ENCODE measurements at regions not wholly inside any gene's neighbourhood (a gene's known extent, or its start where the extent isn't known, plus 50 kb on each side); places are given as distances from the start of the nearest gene placed in this dataset.

DNA sequence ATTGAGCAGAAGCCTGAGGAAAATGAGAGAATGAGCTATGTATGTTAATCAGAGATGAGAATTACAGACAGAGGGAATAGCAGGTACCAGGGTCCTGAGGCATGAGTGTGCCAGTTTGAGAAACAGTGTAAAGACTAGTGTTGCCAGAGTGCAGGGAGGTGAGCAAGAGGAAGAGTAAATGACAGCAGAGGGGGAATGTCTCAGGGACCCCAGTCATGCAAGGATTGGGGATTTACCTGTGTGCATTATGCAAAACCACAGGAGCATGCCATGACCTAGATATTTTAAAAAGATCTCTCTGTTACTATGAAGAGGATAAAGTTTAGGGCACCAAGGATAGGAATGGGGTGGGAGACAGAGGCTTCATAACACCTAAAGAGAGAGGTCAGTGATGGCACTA, 72.1 kb downstream of the TTC32 start:
- TF ChIP-seq, protein P1, sequence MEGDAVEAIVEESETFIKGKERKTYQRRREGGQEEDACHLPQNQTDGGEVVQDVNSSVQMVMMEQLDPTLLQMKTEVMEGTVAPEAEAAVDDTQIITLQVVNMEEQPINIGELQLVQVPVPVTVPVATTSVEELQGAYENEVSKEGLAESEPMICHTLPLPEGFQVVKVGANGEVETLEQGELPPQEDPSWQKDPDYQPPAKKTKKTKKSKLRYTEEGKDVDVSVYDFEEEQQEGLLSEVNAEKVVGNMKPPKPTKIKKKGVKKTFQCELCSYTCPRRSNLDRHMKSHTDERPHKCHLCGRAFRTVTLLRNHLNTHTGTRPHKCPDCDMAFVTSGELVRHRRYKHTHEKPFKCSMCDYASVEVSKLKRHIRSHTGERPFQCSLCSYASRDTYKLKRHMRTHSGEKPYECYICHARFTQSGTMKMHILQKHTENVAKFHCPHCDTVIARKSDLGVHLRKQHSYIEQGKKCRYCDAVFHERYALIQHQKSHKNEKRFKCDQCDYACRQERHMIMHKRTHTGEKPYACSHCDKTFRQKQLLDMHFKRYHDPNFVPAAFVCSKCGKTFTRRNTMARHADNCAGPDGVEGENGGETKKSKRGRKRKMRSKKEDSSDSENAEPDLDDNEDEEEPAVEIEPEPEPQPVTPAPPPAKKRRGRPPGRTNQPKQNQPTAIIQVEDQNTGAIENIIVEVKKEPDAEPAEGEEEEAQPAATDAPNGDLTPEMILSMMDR (IDR thresholded peaks at IDR 0.05; ENCODE audit: low read depth, low read length): no peak
- no peak for DNase-seq (ENCODE audit: low read depth)
- H3K4me3 ChIP-seq (ENCODE audit: low read depth, low read length): no peak overlapping the region

GRCh38 chr2:19826874-19827273, 74.9 kb downstream of the TTC32 start:
- TF ChIP-seq POLR2A (IDR thresholded peaks at IDR 0.05; ENCODE audit: extremely low read depth, insufficient read length) (no peak), MYC (IDR thresholded peaks at IDR 0.05; ENCODE audit: low read depth, low read length) (no peak)
- TF ChIP-seq, protein P2, sequence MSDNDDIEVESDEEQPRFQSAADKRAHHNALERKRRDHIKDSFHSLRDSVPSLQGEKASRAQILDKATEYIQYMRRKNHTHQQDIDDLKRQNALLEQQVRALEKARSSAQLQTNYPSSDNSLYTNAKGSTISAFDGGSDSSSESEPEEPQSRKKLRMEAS (IDR thresholded peaks at IDR 0.05; ENCODE audit: low read depth, low read length): no peak
- TF ChIP-seq, protein P1 (IDR thresholded peaks at IDR 0.05; ENCODE audit: low read depth, low read length): no peak
- DNase-seq (ENCODE audit: low read depth): no peak
- H3K4me3 ChIP-seq (ENCODE audit: low read depth, low read length): no peak overlapping the region

DNA sequence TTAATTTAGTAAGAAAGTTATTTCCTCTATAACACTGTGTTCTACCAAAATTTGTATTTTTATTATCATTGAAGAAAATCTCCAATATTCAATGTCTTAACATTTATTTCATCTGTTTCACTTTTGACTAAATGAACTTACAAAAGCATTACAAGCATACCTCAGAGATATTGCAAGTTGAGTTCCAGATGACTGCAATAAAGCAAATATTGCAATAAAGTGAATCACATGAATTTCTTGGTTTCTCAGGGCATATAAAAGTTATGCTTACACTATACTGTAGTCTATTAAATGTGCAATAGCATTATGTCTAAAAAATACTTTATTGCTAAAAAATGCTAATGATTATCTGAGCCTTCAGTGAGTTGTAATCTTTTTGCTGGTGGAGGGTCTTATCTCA, 78.3 kb downstream of the TTC32 start:
- H3K4me3 ChIP-seq (ENCODE audit: low read depth, low read length): no peak overlapping the region
- TF ChIP-seq POLR2A (IDR thresholded peaks at IDR 0.05; ENCODE audit: extremely low read depth, insufficient read length) (no peak), MYC (IDR thresholded peaks at IDR 0.05; ENCODE audit: low read depth, low read length) (no peak)
- TF ChIP-seq, protein P1 (IDR thresholded peaks at IDR 0.05; ENCODE audit: low read depth, low read length): no peak
- TF ChIP-seq, protein P2 (IDR thresholded peaks at IDR 0.05; ENCODE audit: low read depth, low read length): no peak
- no peak for DNase-seq (ENCODE audit: low read depth)

- DNase-seq (ENCODE audit: low read depth): no peak
- no peak overlapping the region for H3K4me3 ChIP-seq (ENCODE audit: low read depth, low read length)
- TF ChIP-seq, protein P1 (IDR thresholded peaks at IDR 0.05; ENCODE audit: low read depth, low read length): no peak
- TF ChIP-seq MYC (IDR thresholded peaks at IDR 0.05; ENCODE audit: low read depth, low read length) (no peak), POLR2A (IDR thresholded peaks at IDR 0.05; ENCODE audit: extremely low read depth, insufficient read length) (no peak)
- TF ChIP-seq, protein P2 (IDR thresholded peaks at IDR 0.05; ENCODE audit: low read depth, low read length): no peak
These were observed 82.4 kb downstream of the TTC32 start for GRCh38 chr2:19819097-19820065.

- TF ChIP-seq POLR2A (IDR thresholded peaks at IDR 0.05; ENCODE audit: extremely low read depth, insufficient read length) (no peak), MYC (IDR thresholded peaks at IDR 0.05; ENCODE audit: low read depth, low read length) (no peak)
- TF ChIP-seq, protein P1 (IDR thresholded peaks at IDR 0.05; ENCODE audit: low read depth, low read length): no peak
- TF ChIP-seq, protein P2 (IDR thresholded peaks at IDR 0.05; ENCODE audit: low read depth, low read length): no peak
- H3K4me3 ChIP-seq (ENCODE audit: low read depth, low read length): no peak overlapping the region
- no peak for DNase-seq (ENCODE audit: low read depth)
These were observed 83.2 kb downstream of the TTC32 start for GRCh38 chr2:19818543-19818942.
